Activated CD4-positive, alpha-beta T cell treated with anti-CD3 and anti-CD28 coated beads, Interleukin-2, amount 10 ng/mL, durations not matched to agents 24 days and 14 days (primary cell): ENCODE measurements at regions not wholly inside any gene's neighbourhood (a gene's known extent, or its start where the extent isn't known, plus 50 kb on each side); places are given as distances from the start of the nearest gene placed in this dataset.

Experiments used
- DNase-seq: peaks from one replicate; pipeline ENCODE4 v3.0.0; 2022
- H3K27ac Mint-ChIP-seq: one replicate; pipeline ENCODE4 v1.8.0; 2022; ENCODE audit warnings: mild to moderate bottlenecking, mixed read lengths
- H3K27me3 Mint-ChIP-seq: one replicate; pipeline ENCODE4 v1.8.0; 2022; ENCODE audit warnings: mixed read lengths
- H3K36me3 Mint-ChIP-seq: one replicate; pipeline ENCODE4 v1.8.0; 2022; ENCODE audit warnings: low read depth, mild to moderate bottlenecking, mixed read lengths
- H3K4me1 Mint-ChIP-seq: one replicate; pipeline ENCODE4 v1.8.0; 2021; ENCODE audit warnings: mixed read lengths
- H3K4me3 Mint-ChIP-seq: one replicate; pipeline ENCODE4 v1.8.0; 2022; ENCODE audit warnings: mild to moderate bottlenecking, moderate library complexity, mixed read lengths
- H3K9me3 Mint-ChIP-seq: one replicate; pipeline ENCODE4 v1.8.0; 2021; ENCODE audit warnings: mixed read lengths
- intact Hi-C: fragments of 100-400 bp; cut with micrococcal nuclease; formaldehyde crosslinking; loops from one replicate; pipeline ENCODE4 v1.15.1; 2023

GRCh38 chr7:24510759-24511158 is 62.5 kb upstream of the PALS2 start:
- Mint-ChIP-seq H3K27ac (no peak overlapping the region), H3K27me3 (peaks cover 10% of the 10 kb centered on the region), H3K4me3 (no peak overlapping the region), H3K36me3 (no peaks in the 10 kb centered on the region), H3K4me1 (no peaks in the 10 kb centered on the region), H3K9me3 (no peaks in the 10 kb centered on the region)
- no peak for DNase-seq
- intact Hi-C loops: no loop called here

GRCh38 chr7:24517166-24517565 is 56.1 kb upstream of the PALS2 start:
- intact Hi-C loops: no loop called here
- no peaks in the 10 kb centered on the region for H3K9me3 Mint-ChIP-seq

GRCh38 chr7:24521917-24522623 is 51.2 kb upstream of the PALS2 start:
- intact Hi-C loops: no loop called here
- DNase-seq: no peak

More at GRCh38 chr7:24517166-24517565, 56.1 kb upstream of the PALS2 start:
- H3K4me3 Mint-ChIP-seq: no peak overlapping the region
- no peak overlapping the region for H3K27ac Mint-ChIP-seq
- no peaks in the 10 kb centered on the region for H3K36me3 Mint-ChIP-seq
- H3K27me3 Mint-ChIP-seq: peaks cover 23% of the 10 kb centered on the region
- H3K4me1 Mint-ChIP-seq: no peaks in the 10 kb centered on the region
- DNase-seq: no peak

More at GRCh38 chr7:24521917-24522623, 51.2 kb upstream of the PALS2 start:
- peaks cover 30% of the 10 kb centered on the region for H3K27me3 Mint-ChIP-seq
- H3K4me1 Mint-ChIP-seq: no peaks in the 10 kb centered on the region
- H3K9me3 Mint-ChIP-seq: no peaks in the 10 kb centered on the region
- H3K4me3 Mint-ChIP-seq: no peak overlapping the region
- H3K27ac Mint-ChIP-seq: no peak overlapping the region
- H3K36me3 Mint-ChIP-seq: no peaks in the 10 kb centered on the region
